ENCODE measurements at regions not wholly inside any gene's neighbourhood (a gene's known extent, or its start where the extent isn't known, plus 50 kb on each side); places are given as distances from the start of the nearest gene placed in this dataset.

- TF ChIP-seq EZH2 (IDR thresholded peaks at IDR 0.05; ENCODE audit: borderline replicate concordance, insufficient read depth, low read depth, low read length, poor library complexity, severe bottlenecking), result no peak
- TF ChIP-seq, protein P1, sequence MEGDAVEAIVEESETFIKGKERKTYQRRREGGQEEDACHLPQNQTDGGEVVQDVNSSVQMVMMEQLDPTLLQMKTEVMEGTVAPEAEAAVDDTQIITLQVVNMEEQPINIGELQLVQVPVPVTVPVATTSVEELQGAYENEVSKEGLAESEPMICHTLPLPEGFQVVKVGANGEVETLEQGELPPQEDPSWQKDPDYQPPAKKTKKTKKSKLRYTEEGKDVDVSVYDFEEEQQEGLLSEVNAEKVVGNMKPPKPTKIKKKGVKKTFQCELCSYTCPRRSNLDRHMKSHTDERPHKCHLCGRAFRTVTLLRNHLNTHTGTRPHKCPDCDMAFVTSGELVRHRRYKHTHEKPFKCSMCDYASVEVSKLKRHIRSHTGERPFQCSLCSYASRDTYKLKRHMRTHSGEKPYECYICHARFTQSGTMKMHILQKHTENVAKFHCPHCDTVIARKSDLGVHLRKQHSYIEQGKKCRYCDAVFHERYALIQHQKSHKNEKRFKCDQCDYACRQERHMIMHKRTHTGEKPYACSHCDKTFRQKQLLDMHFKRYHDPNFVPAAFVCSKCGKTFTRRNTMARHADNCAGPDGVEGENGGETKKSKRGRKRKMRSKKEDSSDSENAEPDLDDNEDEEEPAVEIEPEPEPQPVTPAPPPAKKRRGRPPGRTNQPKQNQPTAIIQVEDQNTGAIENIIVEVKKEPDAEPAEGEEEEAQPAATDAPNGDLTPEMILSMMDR (IDR thresholded peaks at IDR 0.05), result no peak
Measured at GRCh38 chr1:68301471-68302001, 69.2 kb upstream of the WLS start.

All from B cell (primary cell).